Gastroesophageal sphincter (tissue), 4 donors: ENCODE measurements at regions not wholly inside any gene's neighbourhood (a gene's known extent, or its start where the extent isn't known, plus 50 kb on each side); places are given as distances from the start of the nearest gene placed in this dataset.

Experiments
- ATAC-seq: fragments of 150-250 bp; one replicate; pipeline ENCODE4 v1.9.1; 2016; ENCODE audit warnings: mild to moderate bottlenecking, moderate library complexity
- H3K27ac ChIP-seq, 4 donors: fragments of 200-600 bp; sonication (generic) in 3 of 4; 1 replicate in 3 of 4; 2 replicates in 1 of 4; pipeline ENCODE4 v1.5.1; 2016 to 2019
- H3K27me3 ChIP-seq: fragments of 200-600 bp; sonication (generic); one replicate; pipeline ENCODE4 v1.5.1; 2019
- H3K36me3 ChIP-seq, 2 donors: fragments of 200-600 bp; sonication (generic); one replicate each; pipeline ENCODE4 v1.5.1; 2019; ENCODE audit warnings: control low read depth in 1 of 2
- H3K4me1 ChIP-seq, 3 donors: fragments of 200-600 bp; sonication (generic); 1 replicate in 2 of 3; 2 replicates in 1 of 3; pipeline ENCODE4 v1.5.1; 2016 to 2019; ENCODE audit warnings: control low read depth in 2 of 3
- H3K4me3 ChIP-seq, 2 donors: fragments of 200-600 bp; sonication (generic); one replicate each; pipeline ENCODE4 v1.5.1; 2019; ENCODE audit warnings: mild to moderate bottlenecking in 1 of 2, moderate library complexity in 1 of 2
- H3K9me3 ChIP-seq, 3 donors: fragments of 200-600 bp; sonication (generic); one replicate each; pipeline ENCODE4 v1.5.1; 2017 to 2019; ENCODE audit warnings: control low read depth in 2 of 3
- EP300 ChIP-seq: sonication (generic); formaldehyde crosslinking; IDR thresholded peaks from one replicate; pipeline ENCODE4 v1.6.1; 2017; ENCODE audit warnings: antibody characterized with exemption, mild to moderate bottlenecking
- POLR2A ChIP-seq, 2 donors: fragments of 450-650 bp; IDR thresholded peaks; one replicate each; pipeline ENCODE4 v1.6.1; 2017; ENCODE audit warnings: antibody characterized with exemption in 2 of 2, mild to moderate bottlenecking in 2 of 2, moderate library complexity in 1 of 2
- POLR2AphosphoS5 ChIP-seq: sonication (generic); formaldehyde crosslinking; IDR thresholded peaks from one replicate; pipeline ENCODE4 v1.6.1; 2017; ENCODE audit warnings: antibody characterized with exemption
- WGBS, 2 donors: methylation state at CpG; one replicate each; pipeline ENCODE4 v1.1.5; 2018; ENCODE audit warnings: low coverage in 1 of 2; 5-methylcytosine and 5-hydroxymethylcytosine counted together
- TF ChIP-seq, protein P1 (sequence below), 4 experiments: fragments of 200-600 bp in 2 of 4; fragments of 450-650 bp in 2 of 4; sonication (generic) in 1 of 4; IDR thresholded peaks; one replicate each; pipeline ENCODE4 v1.5.1; 2017 to 2019; ENCODE audit warnings: antibody characterized with exemption in 4 of 4, mild to moderate bottlenecking in 2 of 4, moderate library complexity in 2 of 4

DNA sequence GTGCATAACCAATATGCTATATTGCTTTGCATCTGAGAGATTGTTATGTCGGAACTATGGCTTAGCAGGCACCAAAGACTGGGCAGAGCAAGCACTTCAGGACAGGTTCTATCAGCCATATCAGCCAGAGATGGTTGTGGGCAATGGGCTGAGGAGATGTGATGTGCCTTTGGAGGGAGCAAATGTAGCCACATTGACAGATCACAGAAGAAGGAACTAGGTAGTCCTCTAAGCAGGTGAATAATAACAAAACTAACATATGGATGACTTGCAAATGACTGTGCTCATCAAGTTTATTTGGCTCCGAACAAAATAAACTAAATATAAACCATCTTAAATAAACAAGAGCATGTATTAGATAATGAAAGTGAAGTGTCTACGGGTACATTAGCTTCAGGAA is 291.7 kb downstream of the RMST start:
- Histone ChIP-seq H3K9me3 (no peaks in the 10 kb centered on the region), H3K27ac (no peak overlapping the region), H3K4me1 (peaks cover 0 to 17% (median 3%) of the 10 kb centered on the region in 3 donors), H3K36me3 (no peaks in the 10 kb centered on the region), H3K27me3 (no peaks in the 10 kb centered on the region), H3K4me3 (no peak overlapping the region)
- 69 to 85% methylated on average over 3 of the region's 3 CpGs for WGBS, 2 donors
- TF ChIP-seq POLR2AphosphoS5 (no peak), EP300 (no peak), POLR2A (IDR thresholded peaks at IDR 0.05) (no peak)
- TF ChIP-seq, protein P1, sequence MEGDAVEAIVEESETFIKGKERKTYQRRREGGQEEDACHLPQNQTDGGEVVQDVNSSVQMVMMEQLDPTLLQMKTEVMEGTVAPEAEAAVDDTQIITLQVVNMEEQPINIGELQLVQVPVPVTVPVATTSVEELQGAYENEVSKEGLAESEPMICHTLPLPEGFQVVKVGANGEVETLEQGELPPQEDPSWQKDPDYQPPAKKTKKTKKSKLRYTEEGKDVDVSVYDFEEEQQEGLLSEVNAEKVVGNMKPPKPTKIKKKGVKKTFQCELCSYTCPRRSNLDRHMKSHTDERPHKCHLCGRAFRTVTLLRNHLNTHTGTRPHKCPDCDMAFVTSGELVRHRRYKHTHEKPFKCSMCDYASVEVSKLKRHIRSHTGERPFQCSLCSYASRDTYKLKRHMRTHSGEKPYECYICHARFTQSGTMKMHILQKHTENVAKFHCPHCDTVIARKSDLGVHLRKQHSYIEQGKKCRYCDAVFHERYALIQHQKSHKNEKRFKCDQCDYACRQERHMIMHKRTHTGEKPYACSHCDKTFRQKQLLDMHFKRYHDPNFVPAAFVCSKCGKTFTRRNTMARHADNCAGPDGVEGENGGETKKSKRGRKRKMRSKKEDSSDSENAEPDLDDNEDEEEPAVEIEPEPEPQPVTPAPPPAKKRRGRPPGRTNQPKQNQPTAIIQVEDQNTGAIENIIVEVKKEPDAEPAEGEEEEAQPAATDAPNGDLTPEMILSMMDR (IDR thresholded peaks at IDR 0.05) = no peak
- ATAC-seq = no peak

DNA sequence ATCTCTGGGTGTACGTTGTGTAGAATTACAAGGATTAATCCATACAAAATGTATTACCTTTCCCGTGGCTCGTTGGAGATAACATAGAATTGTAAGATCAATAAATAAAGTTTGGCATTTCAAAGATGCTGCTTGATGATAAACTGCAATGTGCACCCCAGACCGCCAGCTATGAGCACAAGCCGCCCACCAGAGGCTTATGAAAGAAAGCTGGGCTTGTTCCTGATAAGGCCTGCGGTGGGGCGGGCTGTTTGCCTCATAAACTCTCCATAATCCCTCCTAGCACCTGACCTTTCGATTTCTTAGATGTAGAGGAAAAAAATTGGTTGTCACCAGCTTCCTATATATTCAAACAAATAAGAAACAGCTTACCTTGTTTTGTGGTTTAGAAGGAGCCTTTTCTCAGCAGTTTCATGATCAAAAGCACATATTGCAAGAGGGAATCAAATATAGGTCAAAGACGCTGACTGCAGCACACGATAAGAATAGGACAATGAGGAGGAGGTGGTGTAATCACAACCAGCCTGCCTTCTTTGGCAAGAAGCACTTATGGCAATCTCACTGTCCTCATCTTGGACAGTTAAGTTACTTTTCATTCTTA is 293.6 kb downstream of the RMST start:
- peak overlapping the region in 3 of 4 donors; percentile 43 to 73 (median 70) for H3K27ac ChIP-seq
- ATAC-seq = no peak
- H3K4me3 ChIP-seq = no peak overlapping the region
- H3K4me1 ChIP-seq = peaks cover 0 to 26% (median 7%) of the 10 kb centered on the region in 3 donors
- 52 to 64% methylated on average over 5 to 9 of the region's 10 CpGs for WGBS, 2 donors
- no peak for TF ChIP-seq POLR2AphosphoS5
- TF ChIP-seq POLR2A (IDR thresholded peaks at IDR 0.05) = no peak
- TF ChIP-seq EP300 = no peak
- TF ChIP-seq, protein P1 (IDR thresholded peaks at IDR 0.05) = no peak
- H3K36me3 ChIP-seq = no peaks in the 10 kb centered on the region
- H3K27me3 ChIP-seq = no peaks in the 10 kb centered on the region
- H3K9me3 ChIP-seq = no peaks in the 10 kb centered on the region

DNA sequence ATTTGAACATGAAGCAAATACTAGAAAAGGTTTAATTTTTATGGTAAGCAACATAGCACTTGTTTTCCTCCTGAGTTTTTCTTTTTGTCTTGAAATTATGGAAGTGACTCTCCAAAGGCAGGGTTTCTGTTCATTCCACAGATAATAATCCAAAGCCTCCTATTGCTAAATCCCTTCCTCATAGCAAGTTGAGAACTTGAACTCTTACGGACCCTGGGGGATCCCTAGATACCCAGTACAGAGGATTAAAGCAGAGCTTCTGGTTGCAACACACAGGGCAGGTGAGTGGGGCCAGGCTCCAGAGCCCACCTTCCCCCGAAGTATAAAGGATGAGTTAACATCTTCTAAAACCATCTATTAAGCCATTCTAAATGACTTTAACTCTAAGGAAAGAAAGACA is 294.1 kb downstream of the RMST start:
- 81 to 89% methylated on average over 2 of the region's 2 CpGs for WGBS, 2 donors
- Histone ChIP-seq H3K4me3 (no peak overlapping the region), H3K27ac (peak overlapping the region in 3 of 4 donors; percentile 65 to 73 (median 70)), H3K9me3 (no peaks in the 10 kb centered on the region), H3K4me1 (peaks cover 0 to 26% (median 7%) of the 10 kb centered on the region in 3 donors), H3K27me3 (no peaks in the 10 kb centered on the region), H3K36me3 (no peaks in the 10 kb centered on the region)
- no peak for ATAC-seq
- TF ChIP-seq EP300 (no peak), POLR2A (IDR thresholded peaks at IDR 0.05) (no peak), POLR2AphosphoS5 (no peak)
- TF ChIP-seq, protein P1 (IDR thresholded peaks at IDR 0.05) = no peak

DNA sequence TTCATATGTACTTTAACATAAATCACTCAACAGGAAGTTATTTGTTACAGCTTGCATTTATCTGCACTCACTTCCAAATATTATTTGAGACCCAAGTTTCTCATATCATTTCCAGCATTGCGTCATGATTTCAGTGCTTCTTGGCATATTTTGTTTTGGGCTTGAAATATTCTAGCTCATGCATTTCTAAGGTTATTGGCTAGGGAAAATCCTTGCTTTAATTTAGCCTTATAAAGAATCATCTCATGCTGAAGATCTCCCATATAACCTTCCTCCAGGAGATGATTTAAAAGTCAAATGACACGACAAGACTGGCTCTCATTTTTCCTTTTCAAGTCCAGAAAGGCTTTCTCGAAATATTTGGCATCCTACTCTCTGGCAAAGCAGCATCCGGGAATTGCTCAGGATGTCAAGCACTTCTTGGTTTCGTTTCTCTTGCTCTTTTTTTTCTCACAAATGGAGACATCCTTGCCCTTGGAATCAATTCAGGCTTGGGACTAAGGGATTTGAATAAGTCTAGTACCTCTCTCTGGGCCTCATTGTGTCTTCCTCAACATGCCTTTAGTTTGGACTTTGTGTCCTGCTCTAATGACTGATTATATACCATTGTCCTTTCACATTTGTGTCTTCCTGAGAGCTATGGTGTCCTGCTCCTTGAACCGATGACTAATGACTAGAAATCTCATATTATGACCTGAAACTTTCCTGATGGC is 295.0 kb downstream of the RMST start:
- ATAC-seq = peak; percentile 51
- Histone ChIP-seq H3K9me3 (peaks cover 0 to 5% (median 0%) of the 10 kb centered on the region in 3 donors), H3K4me1 (peaks cover 0 to 26% (median 7%) of the 10 kb centered on the region in 3 donors), H3K4me3 (no peak overlapping the region), H3K27me3 (no peaks in the 10 kb centered on the region), H3K27ac (peak overlapping the region; percentile 52 to 73 (median 68)), H3K36me3 (no peaks in the 10 kb centered on the region)
- no peak for TF ChIP-seq EP300
- no peak for TF ChIP-seq POLR2A (IDR thresholded peaks at IDR 0.05)
- no peak for TF ChIP-seq POLR2AphosphoS5
- TF ChIP-seq, protein P1 (IDR thresholded peaks at IDR 0.05) = no peak
- 38 to 41% methylated on average over 6 of the region's 6 CpGs for WGBS, 2 donors

DNA sequence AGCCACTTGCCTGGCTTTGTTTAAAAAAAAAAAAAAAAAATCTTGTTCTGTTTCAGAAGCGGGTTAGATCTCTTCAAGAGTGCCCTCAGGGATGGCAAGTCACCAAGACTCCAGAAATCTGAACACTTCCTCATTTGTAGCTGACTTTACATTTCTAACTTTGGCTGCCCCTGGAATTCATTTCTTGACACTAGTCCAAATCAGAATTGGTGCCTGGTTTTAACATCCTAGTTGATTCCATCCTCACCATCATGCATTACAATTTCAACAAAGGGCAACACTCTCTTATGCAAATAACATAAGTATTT is 295.5 kb downstream of the RMST start:
- Histone ChIP-seq H3K4me3 (no peak overlapping the region), H3K27ac (peak overlapping the region in 3 of 4 donors; percentile 65 to 73 (median 70)), H3K9me3 (peaks cover 0 to 5% (median 0%) of the 10 kb centered on the region in 3 donors), H3K4me1 (peaks cover 0 to 26% (median 7%) of the 10 kb centered on the region in 3 donors), H3K36me3 (no peaks in the 10 kb centered on the region), H3K27me3 (no peaks in the 10 kb centered on the region)
- ATAC-seq = no peak
- 64 to 67% methylated on average over 1 of the region's 1 CpG for WGBS, 2 donors
- no peak for TF ChIP-seq EP300
- no peak for TF ChIP-seq POLR2A (IDR thresholded peaks at IDR 0.05)
- TF ChIP-seq, protein P1 (IDR thresholded peaks at IDR 0.05) = no peak
- no peak for TF ChIP-seq POLR2AphosphoS5
